ENCODE measurements at regions not wholly inside any gene's neighbourhood (a gene's known extent, or its start where the extent isn't known, plus 50 kb on each side); places are given as distances from the start of the nearest gene placed in this dataset.

DNA sequence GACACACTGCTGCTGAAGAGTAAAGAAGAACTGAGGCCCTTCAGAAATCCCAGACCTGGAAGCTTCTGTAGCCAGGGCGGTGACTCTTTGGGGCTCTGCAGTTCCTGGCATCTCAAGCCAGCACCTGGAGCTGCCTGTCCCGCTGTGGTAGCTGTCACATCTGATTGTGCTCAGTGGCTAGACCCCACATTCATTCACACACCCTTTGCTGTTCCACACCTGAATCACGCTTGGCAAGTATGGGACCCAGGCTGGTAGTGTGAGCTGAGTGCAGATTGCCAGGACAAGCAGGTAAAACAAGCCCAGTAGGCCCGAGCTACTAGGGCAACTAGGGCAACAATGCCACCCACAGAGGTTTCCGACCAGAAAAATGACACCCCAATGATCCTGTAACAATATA, 218.2 kb downstream of the VGLL3 start:
- TF ChIP-seq, protein P1, sequence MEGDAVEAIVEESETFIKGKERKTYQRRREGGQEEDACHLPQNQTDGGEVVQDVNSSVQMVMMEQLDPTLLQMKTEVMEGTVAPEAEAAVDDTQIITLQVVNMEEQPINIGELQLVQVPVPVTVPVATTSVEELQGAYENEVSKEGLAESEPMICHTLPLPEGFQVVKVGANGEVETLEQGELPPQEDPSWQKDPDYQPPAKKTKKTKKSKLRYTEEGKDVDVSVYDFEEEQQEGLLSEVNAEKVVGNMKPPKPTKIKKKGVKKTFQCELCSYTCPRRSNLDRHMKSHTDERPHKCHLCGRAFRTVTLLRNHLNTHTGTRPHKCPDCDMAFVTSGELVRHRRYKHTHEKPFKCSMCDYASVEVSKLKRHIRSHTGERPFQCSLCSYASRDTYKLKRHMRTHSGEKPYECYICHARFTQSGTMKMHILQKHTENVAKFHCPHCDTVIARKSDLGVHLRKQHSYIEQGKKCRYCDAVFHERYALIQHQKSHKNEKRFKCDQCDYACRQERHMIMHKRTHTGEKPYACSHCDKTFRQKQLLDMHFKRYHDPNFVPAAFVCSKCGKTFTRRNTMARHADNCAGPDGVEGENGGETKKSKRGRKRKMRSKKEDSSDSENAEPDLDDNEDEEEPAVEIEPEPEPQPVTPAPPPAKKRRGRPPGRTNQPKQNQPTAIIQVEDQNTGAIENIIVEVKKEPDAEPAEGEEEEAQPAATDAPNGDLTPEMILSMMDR (IDR thresholded peaks at IDR 0.05 in 2 of 3, conservative IDR thresholded peaks at IDR 0.05 in 1 of 3; ENCODE audit: control insufficient read depth in 2 of 3, extremely low read depth in 1 of 3, insufficient read depth in 1 of 3, low read depth in 3 of 3, low read length in 3 of 3): no peak
- no peak for TF ChIP-seq BACH1 (IDR thresholded peaks at IDR 0.05; ENCODE audit: borderline replicate concordance)
- TF ChIP-seq, protein P2, sequence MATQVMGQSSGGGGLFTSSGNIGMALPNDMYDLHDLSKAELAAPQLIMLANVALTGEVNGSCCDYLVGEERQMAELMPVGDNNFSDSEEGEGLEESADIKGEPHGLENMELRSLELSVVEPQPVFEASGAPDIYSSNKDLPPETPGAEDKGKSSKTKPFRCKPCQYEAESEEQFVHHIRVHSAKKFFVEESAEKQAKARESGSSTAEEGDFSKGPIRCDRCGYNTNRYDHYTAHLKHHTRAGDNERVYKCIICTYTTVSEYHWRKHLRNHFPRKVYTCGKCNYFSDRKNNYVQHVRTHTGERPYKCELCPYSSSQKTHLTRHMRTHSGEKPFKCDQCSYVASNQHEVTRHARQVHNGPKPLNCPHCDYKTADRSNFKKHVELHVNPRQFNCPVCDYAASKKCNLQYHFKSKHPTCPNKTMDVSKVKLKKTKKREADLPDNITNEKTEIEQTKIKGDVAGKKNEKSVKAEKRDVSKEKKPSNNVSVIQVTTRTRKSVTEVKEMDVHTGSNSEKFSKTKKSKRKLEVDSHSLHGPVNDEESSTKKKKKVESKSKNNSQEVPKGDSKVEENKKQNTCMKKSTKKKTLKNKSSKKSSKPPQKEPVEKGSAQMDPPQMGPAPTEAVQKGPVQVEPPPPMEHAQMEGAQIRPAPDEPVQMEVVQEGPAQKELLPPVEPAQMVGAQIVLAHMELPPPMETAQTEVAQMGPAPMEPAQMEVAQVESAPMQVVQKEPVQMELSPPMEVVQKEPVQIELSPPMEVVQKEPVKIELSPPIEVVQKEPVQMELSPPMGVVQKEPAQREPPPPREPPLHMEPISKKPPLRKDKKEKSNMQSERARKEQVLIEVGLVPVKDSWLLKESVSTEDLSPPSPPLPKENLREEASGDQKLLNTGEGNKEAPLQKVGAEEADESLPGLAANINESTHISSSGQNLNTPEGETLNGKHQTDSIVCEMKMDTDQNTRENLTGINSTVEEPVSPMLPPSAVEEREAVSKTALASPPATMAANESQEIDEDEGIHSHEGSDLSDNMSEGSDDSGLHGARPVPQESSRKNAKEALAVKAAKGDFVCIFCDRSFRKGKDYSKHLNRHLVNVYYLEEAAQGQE (IDR thresholded peaks at IDR 0.05; ENCODE audit: low read depth, low read length): no peak
- TF ChIP-seq, protein P3, sequence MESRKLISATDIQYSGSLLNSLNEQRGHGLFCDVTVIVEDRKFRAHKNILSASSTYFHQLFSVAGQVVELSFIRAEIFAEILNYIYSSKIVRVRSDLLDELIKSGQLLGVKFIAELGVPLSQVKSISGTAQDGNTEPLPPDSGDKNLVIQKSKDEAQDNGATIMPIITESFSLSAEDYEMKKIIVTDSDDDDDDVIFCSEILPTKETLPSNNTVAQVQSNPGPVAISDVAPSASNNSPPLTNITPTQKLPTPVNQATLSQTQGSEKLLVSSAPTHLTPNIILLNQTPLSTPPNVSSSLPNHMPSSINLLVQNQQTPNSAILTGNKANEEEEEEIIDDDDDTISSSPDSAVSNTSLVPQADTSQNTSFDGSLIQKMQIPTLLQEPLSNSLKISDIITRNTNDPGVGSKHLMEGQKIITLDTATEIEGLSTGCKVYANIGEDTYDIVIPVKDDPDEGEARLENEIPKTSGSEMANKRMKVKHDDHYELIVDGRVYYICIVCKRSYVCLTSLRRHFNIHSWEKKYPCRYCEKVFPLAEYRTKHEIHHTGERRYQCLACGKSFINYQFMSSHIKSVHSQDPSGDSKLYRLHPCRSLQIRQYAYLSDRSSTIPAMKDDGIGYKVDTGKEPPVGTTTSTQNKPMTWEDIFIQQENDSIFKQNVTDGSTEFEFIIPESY (IDR thresholded peaks at IDR 0.05): no peak
- TF ChIP-seq TAF1 (IDR thresholded peaks at IDR 0.05; ENCODE audit: borderline replicate concordance, low read depth, low read length): no peak
- no peak for TF ChIP-seq FOS (IDR thresholded peaks at IDR 0.05; ENCODE audit: borderline replicate concordance, extremely low read depth, insufficient read length)
- TF ChIP-seq, protein P4, sequence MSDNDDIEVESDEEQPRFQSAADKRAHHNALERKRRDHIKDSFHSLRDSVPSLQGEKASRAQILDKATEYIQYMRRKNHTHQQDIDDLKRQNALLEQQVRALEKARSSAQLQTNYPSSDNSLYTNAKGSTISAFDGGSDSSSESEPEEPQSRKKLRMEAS (IDR thresholded peaks at IDR 0.05; ENCODE audit: low read depth, low read length): no peak
- no peak for TF ChIP-seq SPI1 (IDR thresholded peaks at IDR 0.05; ENCODE audit: borderline replicate concordance, insufficient read depth, low read depth, low read length)
- TF ChIP-seq CHD2 (IDR thresholded peaks at IDR 0.05; ENCODE audit: borderline replicate concordance, low read depth, low read length): no peak
- no peak for TF ChIP-seq POLR2A (IDR thresholded peaks at IDR 0.05; ENCODE audit: low read depth, low read length)
